ENCODE measurements at regions not wholly inside any gene's neighbourhood (a gene's known extent, or its start where the extent isn't known, plus 50 kb on each side); places are given as distances from the start of the nearest gene placed in this dataset.

DNA sequence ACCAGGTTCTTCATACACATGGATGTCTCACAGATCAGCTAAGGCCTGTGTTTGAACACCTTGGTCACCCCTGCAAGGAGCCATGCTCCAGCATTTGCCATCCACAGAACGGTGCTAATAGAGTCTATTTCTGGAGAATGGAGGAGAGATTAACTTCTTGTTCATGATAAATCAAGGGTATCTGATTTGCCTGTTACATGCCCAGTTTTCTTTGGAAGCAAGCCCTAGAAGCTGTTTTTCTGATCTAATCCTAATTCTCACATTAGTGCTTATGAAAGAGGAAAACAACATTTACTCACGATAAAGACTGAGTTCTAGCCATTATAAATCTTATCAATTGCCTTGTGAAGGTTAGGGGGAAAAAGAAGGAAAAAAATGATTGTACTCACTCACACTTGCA, 119.6 kb upstream of the DTNA start:
- no peaks in the 10 kb centered on the region for H3K9me3 ChIP-seq
- no peak for DNase-seq
- H3K4me3 ChIP-seq, result no peak overlapping the region
- WGBS, 2 donors, result 14 to 24% methylated on average over 2 of the region's 2 CpGs
- H3K27ac ChIP-seq, result no peak overlapping the region
- H3K36me3 ChIP-seq, result no peaks in the 10 kb centered on the region
- no peak for TF ChIP-seq POLR2A (IDR thresholded peaks at IDR 0.05)
- TF ChIP-seq, protein P1, sequence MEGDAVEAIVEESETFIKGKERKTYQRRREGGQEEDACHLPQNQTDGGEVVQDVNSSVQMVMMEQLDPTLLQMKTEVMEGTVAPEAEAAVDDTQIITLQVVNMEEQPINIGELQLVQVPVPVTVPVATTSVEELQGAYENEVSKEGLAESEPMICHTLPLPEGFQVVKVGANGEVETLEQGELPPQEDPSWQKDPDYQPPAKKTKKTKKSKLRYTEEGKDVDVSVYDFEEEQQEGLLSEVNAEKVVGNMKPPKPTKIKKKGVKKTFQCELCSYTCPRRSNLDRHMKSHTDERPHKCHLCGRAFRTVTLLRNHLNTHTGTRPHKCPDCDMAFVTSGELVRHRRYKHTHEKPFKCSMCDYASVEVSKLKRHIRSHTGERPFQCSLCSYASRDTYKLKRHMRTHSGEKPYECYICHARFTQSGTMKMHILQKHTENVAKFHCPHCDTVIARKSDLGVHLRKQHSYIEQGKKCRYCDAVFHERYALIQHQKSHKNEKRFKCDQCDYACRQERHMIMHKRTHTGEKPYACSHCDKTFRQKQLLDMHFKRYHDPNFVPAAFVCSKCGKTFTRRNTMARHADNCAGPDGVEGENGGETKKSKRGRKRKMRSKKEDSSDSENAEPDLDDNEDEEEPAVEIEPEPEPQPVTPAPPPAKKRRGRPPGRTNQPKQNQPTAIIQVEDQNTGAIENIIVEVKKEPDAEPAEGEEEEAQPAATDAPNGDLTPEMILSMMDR (IDR thresholded peaks at IDR 0.05), result no peak
- H3K4me1 ChIP-seq, result no peaks in the 10 kb centered on the region
- intact Hi-C loops (cut with DNase I), result no loop called here
- no peaks in the 10 kb centered on the region for H3K27me3 ChIP-seq

DNA sequence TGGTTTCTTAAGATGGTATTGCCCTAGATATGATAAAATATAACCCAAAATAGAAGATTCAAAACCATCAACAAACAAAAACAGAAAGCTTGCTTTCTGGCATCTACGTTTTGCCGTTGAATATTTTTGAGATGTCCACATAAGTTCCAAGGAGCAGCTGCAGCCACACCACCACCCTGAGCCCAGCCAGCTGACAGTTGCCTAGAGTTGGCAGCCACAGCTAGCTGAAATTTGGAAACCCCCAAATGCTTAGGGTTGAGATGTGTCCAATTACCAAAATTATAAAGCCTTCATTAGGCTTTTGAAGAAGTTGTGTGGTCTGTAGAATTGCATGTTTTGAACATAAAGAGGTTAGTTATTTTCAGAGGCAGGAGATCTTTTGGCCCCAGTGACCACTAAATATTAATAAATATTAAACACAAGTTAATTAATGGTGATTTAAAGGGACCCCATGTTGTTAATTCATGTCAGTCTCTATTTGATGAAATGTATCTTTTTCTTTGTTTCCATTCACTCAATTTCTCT, 118.1 kb upstream of the DTNA start:
- Histone ChIP-seq H3K4me1 (no peaks in the 10 kb centered on the region), H3K4me3 (no peak overlapping the region), H3K9me3 (no peaks in the 10 kb centered on the region), H3K27me3 (no peaks in the 10 kb centered on the region), H3K36me3 (no peaks in the 10 kb centered on the region), H3K27ac (peak overlapping the region in 2 of 4 donors; percentile 70 to 80)
- whole genome bisulfite sequencing, 2 donors, result 74 to 76% methylated on average over 2 of the region's 2 CpGs
- no peak for TF ChIP-seq POLR2A (IDR thresholded peaks at IDR 0.05)
- TF ChIP-seq, protein P1 (IDR thresholded peaks at IDR 0.05), result no peak
- DNase-seq, result no peak
- intact Hi-C loops (cut with DNase I), result no loop called here

DNA sequence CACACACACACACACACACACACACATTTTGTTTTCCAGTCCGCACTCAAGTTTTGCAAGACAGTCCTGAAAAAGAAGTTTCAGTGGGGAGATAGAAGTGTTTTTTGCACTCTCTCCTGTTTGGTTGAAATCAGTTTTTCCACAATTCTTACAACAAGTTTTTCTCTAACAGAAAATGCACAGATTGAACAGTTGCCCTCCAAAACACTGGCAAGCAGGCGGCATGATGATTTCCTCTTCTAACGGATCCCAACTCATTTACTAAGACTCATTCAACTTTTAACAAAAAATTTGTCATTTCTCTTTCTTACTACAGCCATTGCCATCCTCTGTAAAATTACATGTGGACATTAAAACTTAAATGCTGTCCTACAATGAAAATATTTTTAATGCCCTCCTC, 117.6 kb upstream of the DTNA start:
- 48 to 54% methylated on average over 3 of the region's 3 CpGs for WGBS, 2 donors
- no peaks in the 10 kb centered on the region for H3K27me3 ChIP-seq
- intact Hi-C loops (cut with DNase I), result no loop called here
- DNase-seq, result no peak
- H3K4me3 ChIP-seq, result peak overlapping the region in 3 of 4 donors; percentile 32 to 56 (median 32)
- no peaks in the 10 kb centered on the region for H3K36me3 ChIP-seq
- H3K27ac ChIP-seq, result peak overlapping the region in 2 of 4 donors; percentile 70 to 80
- H3K4me1 ChIP-seq, result no peaks in the 10 kb centered on the region
- TF ChIP-seq, protein P1 (IDR thresholded peaks at IDR 0.05), result no peak
- TF ChIP-seq POLR2A (IDR thresholded peaks at IDR 0.05), result no peak
- no peaks in the 10 kb centered on the region for H3K9me3 ChIP-seq

DNA sequence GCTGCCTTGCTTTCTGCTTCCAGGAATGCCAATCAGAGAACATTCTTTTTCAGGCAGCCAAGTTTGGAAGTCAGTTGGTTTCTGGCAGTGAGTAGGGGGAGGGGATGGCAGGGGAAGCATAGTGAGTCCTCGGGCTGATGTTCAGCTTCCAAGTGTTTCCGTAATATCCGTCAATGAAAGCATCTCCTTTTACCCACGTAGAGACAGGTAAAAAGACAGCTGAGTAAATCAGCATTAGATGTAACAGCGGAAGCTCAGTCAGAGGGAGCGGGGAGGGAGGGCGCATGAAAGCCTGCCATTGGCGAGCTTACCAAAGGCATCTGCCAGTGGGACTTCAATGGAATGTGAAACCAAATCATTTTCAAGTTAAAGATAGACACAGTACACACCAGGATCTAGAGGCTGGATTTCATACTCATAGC, 117.1 kb upstream of the DTNA start:
- 2 to 4% methylated on average over 8 of the region's 8 CpGs for WGBS, 2 donors
- no peaks in the 10 kb centered on the region for H3K4me1 ChIP-seq
- intact Hi-C loops (cut with DNase I), result no loop called here

DNA sequence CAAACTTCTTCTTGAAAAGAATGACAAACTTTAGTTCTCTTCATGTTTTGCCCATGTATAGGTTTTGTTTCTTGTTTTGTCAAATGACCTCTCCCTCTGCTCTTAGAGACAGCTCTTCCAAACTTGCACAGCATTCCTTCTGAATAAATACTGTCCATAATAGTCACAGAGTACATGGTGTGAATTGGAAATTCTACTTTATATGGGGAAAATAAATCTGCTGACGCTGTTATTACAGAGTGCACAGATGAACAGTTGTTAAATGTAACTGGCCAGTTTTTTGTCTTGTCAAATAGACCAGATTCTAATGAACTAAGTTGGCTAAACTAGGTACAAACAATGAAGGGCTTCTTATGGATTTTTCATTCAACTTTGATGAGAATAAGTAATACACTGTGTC, 115.8 kb upstream of the DTNA start:
- Histone ChIP-seq H3K27me3 (no peaks in the 10 kb centered on the region), H3K36me3 (no peaks in the 10 kb centered on the region), H3K9me3 (no peaks in the 10 kb centered on the region), H3K4me1 (no peaks in the 10 kb centered on the region), H3K27ac (peak overlapping the region; percentile 35 to 80 (median 68)), H3K4me3 (peak overlapping the region in 3 of 4 donors; percentile 32 to 56 (median 32))
- TF ChIP-seq POLR2A (IDR thresholded peaks at IDR 0.05), result no peak
- TF ChIP-seq, protein P1 (IDR thresholded peaks at IDR 0.05), result no peak
- no peak for DNase-seq
- 50% methylated on average over 1 of the region's 1 CpG for WGBS, 2 donors
- intact Hi-C loops (cut with DNase I), result no loop called here

More for the DNA sequence above, 117.1 kb upstream of the DTNA start:
- Histone ChIP-seq H3K4me3 (peak overlapping the region in 3 of 4 donors; percentile 32 to 56 (median 32)), H3K36me3 (no peaks in the 10 kb centered on the region), H3K9me3 (no peaks in the 10 kb centered on the region), H3K27ac (peak overlapping the region in 3 of 4 donors; percentile 70 to 80 (median 78)), H3K27me3 (no peaks in the 10 kb centered on the region)
- no peak for DNase-seq
- TF ChIP-seq, protein P1 (IDR thresholded peaks at IDR 0.05), result no peak
- TF ChIP-seq POLR2A (IDR thresholded peaks at IDR 0.05), result peak in 1 of 4 donors; percentile 37
